Endodermal cell (in vitro differentiated cells): ENCODE measurements at regions not wholly inside any gene's neighbourhood (a gene's known extent, or its start where the extent isn't known, plus 50 kb on each side); places are given as distances from the start of the nearest gene placed in this dataset.

Experiments used
- DNase-seq: peaks from one replicate; pipeline ENCODE4 v3.0.0-alpha.2; 2017
- H3K27ac ChIP-seq: 2 replicates; pipeline ENCODE4 v1.5.1; 2013; ENCODE audit warnings: mild to moderate bottlenecking, low read depth, low read length, moderate library complexity
- H3K27me3 ChIP-seq: 2 replicates; pipeline ENCODE4 v1.6.1; 2013; ENCODE audit warnings: mild to moderate bottlenecking, low read length, moderate library complexity; ENCODE audit not compliant: insufficient read depth, control insufficient read depth, poor library complexity, severe bottlenecking
- H3K36me3 ChIP-seq: 2 replicates; pipeline ENCODE4 v1.7.0; 2013; ENCODE audit warnings: mild to moderate bottlenecking, low read length, moderate library complexity; ENCODE audit not compliant: control insufficient read depth, insufficient read depth
- H3K4me1 ChIP-seq: one replicate; pipeline ENCODE4 v1.7.0; 2013; ENCODE audit warnings: low read length; ENCODE audit not compliant: control insufficient read depth, insufficient read depth
- H3K4me3 ChIP-seq: 2 replicates; pipeline ENCODE4 v1.5.1; 2013; ENCODE audit warnings: mild to moderate bottlenecking, low read length, moderate library complexity
- H3K9ac ChIP-seq: 2 replicates; pipeline ENCODE4 v1.6.1; 2013; ENCODE audit warnings: mild to moderate bottlenecking, low read length, moderate library complexity; ENCODE audit not compliant: poor library complexity, severe bottlenecking; ENCODE audit errors: extremely low read depth
- H3K9me3 ChIP-seq: 2 replicates; pipeline ENCODE4 v1.6.1; 2013; ENCODE audit warnings: mild to moderate bottlenecking, low read length, moderate library complexity; ENCODE audit not compliant: control insufficient read depth
- H3K27ac Mint-ChIP-seq: 2 replicates; pipeline ENCODE4 v1.8.0; 2020; ENCODE audit warnings: mixed read lengths
- H3K27me3 Mint-ChIP-seq: 2 replicates; pipeline ENCODE4 v1.8.0; 2021; ENCODE audit warnings: mild to moderate bottlenecking, mixed read lengths; ENCODE audit not compliant: insufficient read depth
- H3K36me3 Mint-ChIP-seq: 2 replicates; pipeline ENCODE4 v1.8.0; 2020; ENCODE audit warnings: low read depth, mixed read lengths
- H3K4me1 Mint-ChIP-seq: 2 replicates; pipeline ENCODE4 v1.8.0; 2020; ENCODE audit warnings: mixed read lengths
- H3K4me3 Mint-ChIP-seq: 2 replicates; pipeline ENCODE4 v1.8.0; 2020; ENCODE audit warnings: mild to moderate bottlenecking, moderate library complexity, mixed read lengths
- H3K9me3 Mint-ChIP-seq: 2 replicates; pipeline ENCODE4 v1.8.0; 2020; ENCODE audit warnings: mild to moderate bottlenecking, mixed read lengths
- WGBS, 2 experiments: methylation state at CpG; one replicate each; pipeline versions ENCODE4 v1.1.5 to v1.1.7; 2013; ENCODE audit warnings: missing lambda C conversion rate in 2 of 2, mixed read lengths in 1 of 2; ENCODE audit not compliant: insufficient coverage in 1 of 2, insufficient read length in 1 of 2; 5-methylcytosine and 5-hydroxymethylcytosine counted together
- TF ChIP-seq, protein P1 (sequence below): fragments of 200-600 bp; sonication (generic); conservative IDR thresholded peaks from 2 replicates; pipeline ENCODE4 v1.5.0; 2021; ENCODE audit warnings: antibody characterized with exemption, mild to moderate bottlenecking

DNA sequence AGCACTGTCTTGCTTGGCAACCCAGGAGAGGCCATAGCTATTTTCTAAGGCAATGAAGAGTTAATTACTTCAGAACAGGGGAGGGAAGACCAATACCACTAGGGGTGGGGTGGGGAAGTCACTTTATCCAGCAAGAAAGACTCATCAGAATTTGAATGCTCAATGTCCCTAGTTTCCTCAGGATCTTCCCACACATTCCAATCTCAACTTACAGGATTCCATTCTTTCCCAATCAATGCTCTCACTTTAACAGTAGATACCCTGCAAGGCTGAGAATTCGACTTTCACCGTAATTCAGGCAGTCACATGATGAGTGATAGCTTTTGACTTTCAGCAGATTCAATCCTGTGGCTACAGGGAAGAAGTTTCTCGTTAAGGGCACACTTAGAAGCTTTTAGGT lies 526.6 kb upstream of the SEL1L start:
- H3K27me3 Mint-ChIP-seq: no peaks in the 10 kb centered on the region
- no peak overlapping the region for H3K27ac Mint-ChIP-seq
- Histone ChIP-seq H3K36me3 (no peaks in the 10 kb centered on the region), H3K4me1 (no peaks in the 10 kb centered on the region), H3K4me3 (no peak overlapping the region), H3K9ac (no peak overlapping the region), H3K9me3 (no peaks in the 10 kb centered on the region), H3K27me3 (no peaks in the 10 kb centered on the region), H3K27ac (no peak overlapping the region)
- peaks cover 4% of the 10 kb centered on the region for H3K4me1 Mint-ChIP-seq
- 43 to 52% methylated on average over 1 to 3 of the region's 3 CpGs for WGBS, 2 experiments
- peaks cover 14% of the 10 kb centered on the region for H3K9me3 Mint-ChIP-seq
- no peak overlapping the region for H3K4me3 Mint-ChIP-seq
- H3K36me3 Mint-ChIP-seq: peaks cover 2% of the 10 kb centered on the region
- DNase-seq: peak; percentile 56
- TF ChIP-seq, protein P1, sequence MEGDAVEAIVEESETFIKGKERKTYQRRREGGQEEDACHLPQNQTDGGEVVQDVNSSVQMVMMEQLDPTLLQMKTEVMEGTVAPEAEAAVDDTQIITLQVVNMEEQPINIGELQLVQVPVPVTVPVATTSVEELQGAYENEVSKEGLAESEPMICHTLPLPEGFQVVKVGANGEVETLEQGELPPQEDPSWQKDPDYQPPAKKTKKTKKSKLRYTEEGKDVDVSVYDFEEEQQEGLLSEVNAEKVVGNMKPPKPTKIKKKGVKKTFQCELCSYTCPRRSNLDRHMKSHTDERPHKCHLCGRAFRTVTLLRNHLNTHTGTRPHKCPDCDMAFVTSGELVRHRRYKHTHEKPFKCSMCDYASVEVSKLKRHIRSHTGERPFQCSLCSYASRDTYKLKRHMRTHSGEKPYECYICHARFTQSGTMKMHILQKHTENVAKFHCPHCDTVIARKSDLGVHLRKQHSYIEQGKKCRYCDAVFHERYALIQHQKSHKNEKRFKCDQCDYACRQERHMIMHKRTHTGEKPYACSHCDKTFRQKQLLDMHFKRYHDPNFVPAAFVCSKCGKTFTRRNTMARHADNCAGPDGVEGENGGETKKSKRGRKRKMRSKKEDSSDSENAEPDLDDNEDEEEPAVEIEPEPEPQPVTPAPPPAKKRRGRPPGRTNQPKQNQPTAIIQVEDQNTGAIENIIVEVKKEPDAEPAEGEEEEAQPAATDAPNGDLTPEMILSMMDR: no peak

DNA sequence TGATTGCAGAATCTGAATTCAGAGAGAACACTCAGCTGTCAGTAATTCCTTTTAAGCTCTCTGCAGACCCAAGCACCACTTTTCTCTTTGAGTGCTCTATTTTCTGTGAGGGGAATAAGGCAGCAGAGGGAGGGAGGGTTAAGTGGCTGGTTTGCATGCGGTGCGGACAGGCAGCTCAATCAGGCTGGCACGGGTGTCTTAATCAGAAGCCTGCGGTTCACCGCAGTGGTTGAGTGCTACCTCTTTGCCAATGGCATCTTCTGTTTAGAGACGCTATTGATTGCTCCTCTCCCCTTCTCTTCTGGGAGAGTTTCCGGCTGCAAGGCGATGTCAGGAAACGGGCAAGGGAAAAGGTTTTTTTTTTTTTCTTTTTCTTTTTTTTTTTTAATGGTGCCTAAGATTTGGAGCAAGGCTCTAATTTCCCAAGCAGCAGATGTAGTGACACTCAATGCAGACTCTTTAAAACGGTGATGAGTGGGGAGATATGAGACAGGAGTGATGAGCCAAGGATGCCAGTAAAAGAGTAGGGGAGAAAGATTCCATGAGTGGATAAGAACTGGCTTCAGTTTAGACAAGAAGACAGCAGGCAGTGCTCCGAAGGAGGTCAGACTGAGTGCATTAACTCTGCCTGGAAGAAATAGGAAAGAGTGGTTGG lies 533.7 kb upstream of the SEL1L start:
- Histone ChIP-seq H3K27me3 (no peaks in the 10 kb centered on the region), H3K4me1 (no peaks in the 10 kb centered on the region), H3K9ac (no peak overlapping the region), H3K9me3 (peaks cover 5% of the 10 kb centered on the region), H3K36me3 (no peaks in the 10 kb centered on the region), H3K27ac (no peak overlapping the region), H3K4me3 (no peak overlapping the region)
- WGBS, 2 experiments: 82 to 85% methylated on average over 10 to 11 of the region's 11 CpGs
- Mint-ChIP-seq H3K4me1 (no peaks in the 10 kb centered on the region), H3K9me3 (peaks cover 25% of the 10 kb centered on the region), H3K4me3 (no peak overlapping the region), H3K36me3 (peaks cover 4% of the 10 kb centered on the region), H3K27me3 (no peaks in the 10 kb centered on the region), H3K27ac (no peak overlapping the region)
- no peak for DNase-seq
- TF ChIP-seq, protein P1: no peak

GRCh38 chr14:82070040-82070439 lies 536.4 kb upstream of the SEL1L start:
- no peaks in the 10 kb centered on the region for H3K36me3 ChIP-seq
- H3K27ac ChIP-seq: no peak overlapping the region
- no peaks in the 10 kb centered on the region for H3K4me1 Mint-ChIP-seq
- TF ChIP-seq, protein P1: peak; percentile 53
- no peak overlapping the region for H3K27ac Mint-ChIP-seq
- peak; percentile 48 for DNase-seq
- no peak overlapping the region for H3K4me3 ChIP-seq
- no peaks in the 10 kb centered on the region for H3K27me3 ChIP-seq
- peaks cover 3% of the 10 kb centered on the region for H3K36me3 Mint-ChIP-seq
- H3K9me3 Mint-ChIP-seq: peaks cover 13% of the 10 kb centered on the region
- H3K4me1 ChIP-seq: no peaks in the 10 kb centered on the region
- peaks cover 5% of the 10 kb centered on the region for H3K9me3 ChIP-seq
- 80 to 84% methylated on average over 3 of the region's 3 CpGs for WGBS, 2 experiments
- no peak overlapping the region for H3K9ac ChIP-seq
- H3K27me3 Mint-ChIP-seq: no peaks in the 10 kb centered on the region
- no peak overlapping the region for H3K4me3 Mint-ChIP-seq
